ENCODE measurements at regions not wholly inside any gene's neighbourhood (a gene's known extent, or its start where the extent isn't known, plus 50 kb on each side); places are given as distances from the start of the nearest gene placed in this dataset.

- no peak for TF ChIP-seq CTCF (IDR thresholded peaks at IDR 0.05)
- TF ChIP-seq POLR2A (IDR thresholded peaks at IDR 0.05): no peak
- no peak for TF ChIP-seq POLR2AphosphoS5 (IDR thresholded peaks at IDR 0.05)
- no peak for TF ChIP-seq EP300 (IDR thresholded peaks at IDR 0.05)
These were observed 372.6 kb downstream of the RPS6KC1 start for GRCh38 chr1:213423605-213424004.
